ENCODE measurements at regions not wholly inside any gene's neighbourhood (a gene's known extent, or its start where the extent isn't known, plus 50 kb on each side); places are given as distances from the start of the nearest gene placed in this dataset.

- H2AK5ac ChIP-seq (ENCODE audit: insufficient read length, low read length), result no peak overlapping the region
- peaks cover 0 to 5% (median 1%) of the 10 kb centered on the region in 3 experiments; a peak in 4 of 7 replicates for H3K36me3 Mint-ChIP-seq (ENCODE audit: insufficient read depth in 1 of 3, low read depth in 3 of 3)
Measured at GRCh38 chr3:162525771-162526170, 1029.2 kb downstream of the OTOL1 start.

More at GRCh38 chr3:162525771-162526170, 1029.2 kb downstream of the OTOL1 start:
- no peaks in the 10 kb centered on the region for H4K20me1 ChIP-seq (ENCODE audit: control insufficient read depth, insufficient read depth, insufficient read length)
- DNase-seq, result no peak
- no peaks in the 10 kb centered on the region for H3K27me3 Mint-ChIP-seq (ENCODE audit: low read depth)
- no peak overlapping the region for H3K27ac Mint-ChIP-seq
- no peak overlapping the region for H2AFZ ChIP-seq (ENCODE audit: low read length)
- no peak overlapping the region for H3K9ac ChIP-seq (ENCODE audit: extremely low read depth, insufficient read length, low read length)
- no peak overlapping the region for H3K18ac ChIP-seq (ENCODE audit: insufficient read length, low read depth, low read length)
- no peak overlapping the region for H3K4me2 ChIP-seq (ENCODE audit: insufficient read depth, insufficient read length, low read length)
- no peak overlapping the region for H2BK20ac ChIP-seq (ENCODE audit: low read depth, low read length, poor library complexity, severe bottlenecking)
- peaks cover 6 to 10% of the 10 kb centered on the region in 2 experiments; a peak in 3 of 4 replicates for H3K4me1 Mint-ChIP-seq
- WGBS (ENCODE audit: extremely low coverage, insufficient read length, low lambda C conversion rate), result no CpG with 5 or more reads among the region's 4 CpGs
- H2BK5ac ChIP-seq (ENCODE audit: insufficient read length, low read length), result no peak overlapping the region
- no peak overlapping the region for H4K91ac ChIP-seq (ENCODE audit: insufficient read length, low read depth, low read length)
- no peak overlapping the region for H2BK12ac ChIP-seq (ENCODE audit: insufficient read length, low read depth, low read length)
- no peak overlapping the region for H3K4ac ChIP-seq (ENCODE audit: low read depth, low read length)
- H3T11ph ChIP-seq (ENCODE audit: low read length), result no peak overlapping the region
- H3K27me3 ChIP-seq (ENCODE audit: insufficient read depth, low read length), result no peaks in the 10 kb centered on the region
- H3K79me1 ChIP-seq (ENCODE audit: insufficient read depth, low read depth, low read length, poor library complexity, severe bottlenecking), result no peaks in the 10 kb centered on the region
- H3K23ac ChIP-seq (ENCODE audit: insufficient read length, low read depth, low read length), result no peak overlapping the region
- no peaks in the 10 kb centered on the region for H3K4me1 ChIP-seq (ENCODE audit: insufficient read depth, low read length)
- TF ChIP-seq CTCF (conservative IDR thresholded peaks at IDR 0.05), result no peak
- no peak overlapping the region for H3K56ac ChIP-seq (ENCODE audit: insufficient read length, low read depth, low read length)
- H2BK15ac ChIP-seq (ENCODE audit: low read depth, low read length), result no peak overlapping the region
- no peak overlapping the region for H3K4me3 Mint-ChIP-seq
- H2BK120ac ChIP-seq (ENCODE audit: low read depth, low read length, poor library complexity, severe bottlenecking), result no peak overlapping the region
- H3K27ac ChIP-seq (ENCODE audit: insufficient read length, low read depth, low read length), result no peak overlapping the region
- H3K23me2 ChIP-seq (ENCODE audit: insufficient read length, low read depth, low read length, poor library complexity, severe bottlenecking), result no peaks in the 10 kb centered on the region
- no peak overlapping the region for H3K14ac ChIP-seq (ENCODE audit: insufficient read depth, low read length)
- no peaks in the 10 kb centered on the region for H3K9me3 ChIP-seq (ENCODE audit: control insufficient read depth, low read depth, low read length)
- no peak overlapping the region for H4K5ac ChIP-seq (ENCODE audit: insufficient read length, low read depth, low read length)
- H3K79me2 ChIP-seq (ENCODE audit: insufficient read depth, low read length), result no peaks in the 10 kb centered on the region
- H4K8ac ChIP-seq (replicated peaks; ENCODE audit: insufficient read length, low read depth, low read length), result no peak overlapping the region
- peaks cover 0 to 5% of the 10 kb centered on the region in 2 experiments; a peak in 3 of 5 replicates for H3K9me3 Mint-ChIP-seq

Measured in H9 (cell line).